HG02970 (cell line): ENCODE measurements at regions not wholly inside any gene's neighbourhood (a gene's known extent, or its start where the extent isn't known, plus 50 kb on each side); places are given as distances from the start of the nearest gene placed in this dataset.

Experiments
- ATAC-seq: cut with Tn5 transposase; IDR thresholded peaks from one replicate; pipeline ENCODE4 v1.9.1; 2021; ENCODE audit warnings: mild to moderate bottlenecking, moderate library complexity, moderate number of reproducible peaks; ENCODE audit not compliant: unreplicated experiment, low FRiP score

DNA sequence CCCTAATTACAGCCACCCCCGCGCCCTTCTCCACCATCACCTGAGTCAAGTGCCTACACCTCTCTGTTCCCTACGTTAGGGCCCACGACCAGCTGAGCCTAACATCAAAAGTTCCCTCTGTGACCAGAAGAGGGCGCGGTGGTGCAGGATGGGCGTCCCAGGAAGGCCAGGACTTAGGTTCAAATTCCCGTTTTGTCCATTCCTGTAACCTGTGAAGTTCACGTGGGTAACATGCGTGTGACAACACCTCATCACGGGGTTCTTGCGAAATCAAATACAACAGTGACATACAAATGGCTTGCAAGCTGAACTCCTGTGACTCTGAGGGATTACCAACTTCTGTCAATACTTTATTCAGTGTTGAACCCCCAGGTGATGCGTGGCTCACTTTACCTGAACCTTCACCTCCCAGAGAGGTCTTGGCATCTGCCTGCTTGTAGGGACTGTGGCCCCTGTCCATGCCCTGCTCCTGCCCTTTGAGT lies 207.9 kb downstream of the ARL4C start:
- no peak for ATAC-seq

DNA sequence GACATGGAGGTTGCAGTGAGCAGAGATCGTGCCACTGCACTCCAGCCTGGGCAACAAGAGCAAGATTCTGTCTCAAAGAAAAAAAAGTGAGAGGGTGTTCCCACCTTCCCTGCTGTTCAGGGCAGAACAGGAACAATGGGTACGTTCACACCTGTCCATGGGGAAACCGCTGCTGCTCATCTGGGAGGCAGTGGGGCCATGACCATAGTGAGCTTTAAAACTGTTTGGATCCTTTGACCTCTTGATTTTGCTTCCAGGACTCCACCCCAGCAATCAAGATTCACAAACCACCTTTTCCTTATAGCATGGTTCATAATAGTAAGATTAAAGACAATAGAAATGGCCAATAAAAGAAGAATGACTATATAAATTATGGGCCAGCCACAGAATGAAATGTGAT lies 209.2 kb downstream of the ARL4C start:
- no peak for ATAC-seq

GRCh38 chr2:234286956-234287355 lies 209.9 kb downstream of the ARL4C start:
- ATAC-seq: no peak

- no peak for ATAC-seq
These were observed 210.7 kb downstream of the ARL4C start for GRCh38 chr2:234286118-234286598.

- no peak for ATAC-seq
These were observed 211.3 kb downstream of the ARL4C start for GRCh38 chr2:234285541-234285940.

DNA sequence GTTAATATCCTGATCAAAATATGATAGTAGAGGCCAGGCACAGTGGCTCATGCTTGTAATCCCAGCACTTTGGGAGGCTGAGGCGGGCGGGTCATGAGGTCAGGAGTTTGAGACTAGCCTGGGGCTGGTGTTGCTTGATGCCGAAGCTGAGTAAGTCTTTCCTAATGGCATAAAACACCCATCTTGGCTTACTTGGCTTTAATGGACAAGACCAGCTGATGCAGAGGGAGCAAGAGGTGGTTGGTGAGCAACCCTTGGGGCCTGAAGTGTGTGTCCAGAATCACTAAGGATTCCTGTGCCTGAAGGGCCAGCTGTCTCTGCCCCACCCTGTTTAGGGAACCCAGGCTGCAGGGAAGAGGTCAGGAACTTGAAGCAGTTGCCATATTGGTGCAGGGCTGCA lies 217.2 kb downstream of the ARL4C start:
- no peak for ATAC-seq

DNA sequence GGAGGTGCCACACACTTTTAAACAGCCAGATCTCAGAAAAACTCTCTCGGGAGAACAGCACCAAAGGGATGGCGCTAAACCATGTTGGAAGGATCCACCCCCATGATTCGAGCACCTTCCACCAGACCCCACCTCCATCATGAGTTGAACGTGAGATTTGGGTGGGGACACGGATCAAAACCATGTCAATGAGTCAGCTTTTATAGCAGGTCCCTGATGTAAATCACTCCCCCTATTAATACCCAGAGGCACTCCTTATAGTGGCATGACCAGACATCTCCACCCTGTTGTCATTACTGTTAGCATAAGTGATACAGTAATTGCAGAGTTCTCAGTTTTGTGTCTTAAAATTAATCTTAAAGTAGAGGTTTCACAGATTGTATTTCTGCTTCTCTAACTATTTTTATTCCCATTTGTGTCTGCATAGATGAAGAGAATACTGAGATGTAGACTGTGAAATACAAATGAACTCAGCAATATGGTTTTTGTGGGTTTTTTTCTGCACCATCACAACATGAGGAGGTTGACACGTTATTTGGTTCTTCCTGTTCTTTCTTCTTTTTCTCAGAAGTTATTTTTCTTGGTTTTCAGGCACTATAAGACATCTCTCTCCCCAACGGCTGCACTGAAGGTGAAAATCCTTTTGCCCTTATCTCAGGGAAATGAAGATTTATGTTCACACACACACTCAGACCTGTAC lies 218.2 kb downstream of the ARL4C start:
- ATAC-seq: no peak

DNA sequence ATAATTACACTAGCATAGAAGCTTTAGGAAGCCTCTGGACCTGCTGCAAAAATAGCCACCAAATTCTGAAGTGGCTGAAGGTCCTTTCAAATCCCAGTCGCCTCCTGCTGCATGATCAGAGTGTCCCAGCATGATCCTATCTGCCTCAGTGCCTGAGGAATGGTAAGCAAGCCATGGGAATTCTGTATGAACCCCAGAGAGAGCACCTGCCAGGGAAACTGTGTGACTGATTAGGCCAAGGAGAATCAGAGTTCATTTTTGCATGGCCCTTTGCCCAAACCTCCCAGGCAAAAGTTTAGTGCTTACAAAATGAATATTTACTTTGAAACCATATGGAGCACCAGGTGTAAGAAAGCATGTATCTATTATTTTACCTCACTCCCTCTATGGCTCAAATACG lies 221.4 kb downstream of the ARL4C start:
- ATAC-seq: no peak

- no peak for ATAC-seq
These were observed 222.8 kb downstream of the ARL4C start for GRCh38 chr2:234273887-234274584.

- ATAC-seq: no peak
These were observed 221.8 kb downstream of the SPP2 start for GRCh38 chr2:234272069-234272850.

- ATAC-seq: no peak
These were observed 220.8 kb downstream of the SPP2 start for GRCh38 chr2:234271338-234271737.

DNA sequence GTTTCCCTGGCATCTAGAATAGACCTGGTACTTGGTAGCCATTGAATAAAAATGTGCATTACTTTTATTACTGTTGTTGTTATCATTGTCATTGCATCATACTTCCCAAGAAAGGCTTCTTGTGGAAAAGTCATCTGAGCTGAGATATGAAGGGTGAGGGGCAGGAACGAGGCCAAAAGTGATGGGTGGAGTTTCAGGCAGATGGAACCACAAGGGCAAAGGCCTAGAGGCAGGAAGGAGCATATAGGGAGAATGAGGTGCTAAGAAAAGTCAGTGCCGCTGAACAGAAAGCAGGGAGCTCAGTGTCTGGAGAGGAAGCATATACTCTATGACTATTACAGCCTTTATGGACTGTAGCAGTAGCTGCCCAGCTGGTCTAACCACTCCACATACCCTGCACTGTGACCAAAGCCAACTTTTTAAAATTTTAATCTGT lies 219.3 kb downstream of the SPP2 start:
- no peak for ATAC-seq

DNA sequence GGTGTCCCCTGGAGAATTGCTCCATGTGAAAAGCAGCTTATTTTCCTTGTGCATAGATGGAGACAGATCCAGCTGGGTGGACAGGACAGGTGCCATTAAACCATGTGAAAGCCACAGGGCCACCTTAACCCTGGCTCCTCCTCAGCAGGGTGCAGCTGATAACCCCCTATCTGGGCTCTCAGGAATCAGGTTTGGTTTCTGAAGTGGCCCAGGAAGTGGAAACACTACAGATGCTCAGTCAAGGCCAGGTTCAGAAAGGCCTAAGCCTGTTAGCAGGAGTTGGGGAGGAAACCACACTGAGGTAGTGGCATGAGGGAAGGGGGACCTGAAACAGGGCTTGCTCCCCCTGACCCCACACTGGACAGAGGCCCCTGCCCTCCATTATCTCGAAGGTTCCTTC lies 217.0 kb downstream of the SPP2 start:
- no peak for ATAC-seq

DNA sequence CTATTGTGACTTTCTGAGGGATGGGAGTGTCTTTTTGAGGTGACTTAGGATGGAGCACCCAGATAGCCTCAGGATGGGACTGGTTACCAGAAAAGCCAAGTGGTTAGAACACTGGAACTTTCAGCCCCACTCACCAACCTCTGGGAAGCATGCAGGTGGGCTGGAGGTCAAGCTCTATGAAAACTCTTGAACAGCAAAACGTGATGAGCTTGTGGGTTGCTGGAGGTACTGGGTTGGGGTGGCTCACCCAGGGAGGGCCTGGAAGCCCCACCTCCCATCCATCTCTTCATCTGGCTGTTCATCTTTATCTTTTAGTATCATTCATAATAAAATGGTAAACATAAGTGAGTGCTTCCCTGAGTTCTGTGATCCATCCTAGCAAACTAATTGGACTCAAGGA lies 216.4 kb downstream of the SPP2 start:
- ATAC-seq: no peak

DNA sequence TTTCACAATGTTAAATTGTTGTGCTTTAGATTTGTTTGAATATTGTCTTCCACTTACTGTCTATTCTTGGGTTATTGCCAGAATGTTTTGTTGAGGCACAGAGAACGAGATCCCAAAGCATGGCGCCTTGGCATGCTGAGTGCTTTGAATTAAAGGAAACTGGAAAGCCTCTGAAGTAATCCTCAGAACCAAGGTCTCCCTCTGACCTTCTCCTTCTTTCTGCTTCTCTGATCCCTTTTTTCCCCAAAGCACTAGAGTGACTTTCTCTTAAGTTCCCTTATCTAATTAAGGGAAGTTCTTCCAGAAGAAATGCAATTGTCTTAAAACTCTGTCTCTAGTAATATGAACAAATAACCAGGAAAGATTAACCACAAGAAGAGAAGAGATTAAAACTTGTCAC lies 214.7 kb downstream of the SPP2 start:
- no peak for ATAC-seq

- ATAC-seq: no peak
These were observed 211.2 kb downstream of the SPP2 start for GRCh38 chr2:234261736-234262135.

DNA sequence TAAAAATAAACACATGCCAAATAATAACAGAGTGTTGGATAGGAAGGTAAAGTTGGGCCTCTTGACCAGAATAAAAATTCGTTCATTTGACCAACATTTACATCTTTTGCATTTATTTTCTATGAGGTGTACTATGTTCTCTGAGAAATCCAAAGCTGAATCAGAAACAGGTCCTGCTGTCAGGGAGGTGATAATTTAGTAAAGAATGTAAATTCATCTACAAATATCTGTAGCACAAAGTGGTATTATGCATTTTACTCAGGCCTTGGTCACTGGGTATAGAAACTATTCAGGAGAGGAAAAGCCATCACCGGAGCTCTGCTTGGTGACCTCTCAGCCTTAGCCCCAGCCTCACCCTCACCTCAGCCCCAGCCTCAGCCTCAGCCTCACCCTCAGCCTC lies 208.9 kb downstream of the SPP2 start:
- no peak for ATAC-seq

- no peak for ATAC-seq
These were observed 208.2 kb downstream of the SPP2 start for GRCh38 chr2:234258562-234259141.

DNA sequence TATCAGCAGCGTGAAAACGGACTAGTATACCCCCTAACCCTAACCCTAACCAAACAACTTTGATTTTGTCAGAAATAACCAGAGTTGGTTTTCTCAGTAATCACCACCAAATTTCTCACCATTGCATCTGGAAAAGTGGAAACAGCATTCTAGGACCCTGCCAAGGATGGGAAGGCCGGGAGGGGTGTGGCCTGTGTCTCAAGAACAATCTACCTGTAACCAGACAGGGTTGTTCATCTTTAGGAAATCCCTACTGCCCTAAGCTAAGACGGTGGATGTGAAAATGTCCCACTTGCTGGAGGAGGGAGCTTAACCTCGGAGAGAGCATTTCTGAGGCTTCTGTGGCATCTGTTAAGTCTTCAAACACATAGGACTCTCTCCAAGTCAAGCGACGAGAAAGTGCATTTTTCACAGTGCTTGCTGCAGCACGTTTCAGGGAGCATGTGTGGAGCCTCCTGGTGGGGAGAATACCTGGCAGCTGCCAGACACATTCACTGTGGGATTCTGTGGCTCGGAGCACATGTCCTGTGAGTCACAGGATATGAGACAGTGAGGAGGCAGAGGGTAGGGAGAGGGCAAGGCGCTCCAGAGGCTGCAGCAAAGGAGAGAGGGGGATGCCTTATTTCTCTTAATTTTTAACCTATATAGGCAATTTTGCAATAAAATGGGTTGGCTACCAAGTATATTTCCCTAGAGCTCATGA lies 207.5 kb downstream of the SPP2 start:
- no peak for ATAC-seq

- ATAC-seq: no peak
These were observed 206.0 kb downstream of the SPP2 start for GRCh38 chr2:234256516-234256915.
